Thyroid gland (tissue), 4 donors: ENCODE measurements at regions not wholly inside any gene's neighbourhood (a gene's known extent, or its start where the extent isn't known, plus 50 kb on each side); places are given as distances from the start of the nearest gene placed in this dataset.

Experiments
- CTCF ChIP-seq, 6 experiments: fragments of 200-600 bp in 3 of 6; fragments of 450-650 bp in 3 of 6; sonication (generic) in 3 of 6; IDR thresholded peaks; one replicate each; pipeline ENCODE4 v1.5.1; 2016 to 2019; ENCODE audit warnings: antibody characterized with exemption in 6 of 6, mild to moderate bottlenecking in 2 of 6, inconsistent platforms in 1 of 6, moderate library complexity in 1 of 6
- POLR2A ChIP-seq, 2 donors: fragments of 450-650 bp; IDR thresholded peaks; one replicate each; pipeline ENCODE4 v1.6.1; 2017; ENCODE audit warnings: antibody characterized with exemption in 2 of 2, mild to moderate bottlenecking in 2 of 2, moderate library complexity in 1 of 2

DNA sequence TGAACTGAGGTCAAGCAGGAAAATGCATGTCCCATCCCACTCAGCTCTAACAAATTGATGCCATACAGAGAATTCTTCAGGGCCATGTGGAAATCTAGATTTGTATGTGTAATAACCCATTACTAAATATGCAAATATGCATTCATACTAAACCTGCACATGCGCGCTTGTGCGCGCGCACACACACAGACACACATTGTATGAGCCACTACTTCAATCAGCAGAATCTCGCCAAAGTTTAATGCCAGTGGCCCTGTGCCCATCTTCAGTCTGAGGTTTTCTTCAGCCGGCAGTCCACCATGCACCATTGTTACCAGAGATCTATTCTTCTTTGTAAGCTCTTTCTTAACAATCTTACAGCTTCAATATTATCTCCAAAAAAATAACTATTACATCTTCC is 276.4 kb downstream of the PDGFC start:
- TF ChIP-seq POLR2A (IDR thresholded peaks at IDR 0.05), result no peak
- no peak for TF ChIP-seq CTCF (IDR thresholded peaks at IDR 0.05)
